Duodenal mucosa (tissue), 2 donors: ENCODE measurements at regions not wholly inside any gene's neighbourhood (a gene's known extent, or its start where the extent isn't known, plus 50 kb on each side); places are given as distances from the start of the nearest gene placed in this dataset.

ENCODE experiments used
- H3K27ac ChIP-seq: one replicate; pipeline ENCODE4 v1.7.0; 2013; ENCODE audit warnings: low read depth, low read length
- H3K27me3 ChIP-seq, 2 donors: one replicate each; pipeline ENCODE4 v1.7.0; 2013; ENCODE audit warnings: low read length in 2 of 2, control low read depth in 1 of 2; ENCODE audit not compliant: insufficient read depth in 2 of 2, control insufficient read depth in 1 of 2
- H3K36me3 ChIP-seq, 2 donors: one replicate each; pipeline ENCODE4 v1.7.0; 2013; ENCODE audit warnings: low read length in 2 of 2, control low read depth in 1 of 2; ENCODE audit not compliant: insufficient read depth in 2 of 2, control insufficient read depth in 1 of 2
- H3K4me1 ChIP-seq, 2 donors: one replicate each; pipeline ENCODE4 v1.7.0; 2013; ENCODE audit warnings: low read length in 2 of 2, control low read depth in 1 of 2; ENCODE audit not compliant: insufficient read depth in 2 of 2, control insufficient read depth in 1 of 2
- H3K4me3 ChIP-seq, 2 donors: one replicate each; pipeline ENCODE4 v1.7.0; 2013; ENCODE audit warnings: low read length in 2 of 2, low read depth in 1 of 2
- H3K9ac ChIP-seq, 2 donors: one replicate each; pipeline ENCODE4 v1.7.0; 2013; ENCODE audit warnings: low read length in 2 of 2, low read depth in 1 of 2
- H3K9me3 ChIP-seq, 2 donors: one replicate each; pipeline ENCODE4 v1.7.0; 2013; ENCODE audit warnings: low read length in 2 of 2, control low read depth in 1 of 2; ENCODE audit not compliant: control insufficient read depth in 1 of 2

DNA sequence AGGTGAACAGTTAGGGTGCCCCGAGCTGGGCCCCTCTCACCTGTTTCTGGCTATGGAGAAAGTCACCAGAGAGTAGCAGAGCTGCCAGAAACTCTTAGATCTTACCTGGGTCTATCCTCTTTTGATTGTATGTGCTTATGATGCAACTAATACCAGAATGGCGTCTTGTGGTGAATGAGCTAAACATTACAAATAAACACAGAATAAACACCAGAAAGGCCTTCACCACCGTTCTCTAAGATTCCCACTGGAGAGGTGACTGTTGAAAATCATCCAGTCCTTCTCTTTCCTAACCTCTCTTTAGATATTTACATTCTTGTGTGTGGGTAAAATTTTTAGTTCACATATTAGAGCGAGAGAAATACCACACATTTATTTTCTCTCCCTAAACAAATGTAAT is 241.7 kb upstream of the GAS1 start:
- H3K27me3 ChIP-seq: peaks cover 2 to 4% of the 10 kb centered on the region in 2 donors
- H3K27ac ChIP-seq: no peak overlapping the region
- H3K36me3 ChIP-seq: no peaks in the 10 kb centered on the region
- no peak overlapping the region for H3K9ac ChIP-seq
- H3K4me3 ChIP-seq: no peak overlapping the region
- H3K4me1 ChIP-seq: no peaks in the 10 kb centered on the region
- no peaks in the 10 kb centered on the region for H3K9me3 ChIP-seq

DNA sequence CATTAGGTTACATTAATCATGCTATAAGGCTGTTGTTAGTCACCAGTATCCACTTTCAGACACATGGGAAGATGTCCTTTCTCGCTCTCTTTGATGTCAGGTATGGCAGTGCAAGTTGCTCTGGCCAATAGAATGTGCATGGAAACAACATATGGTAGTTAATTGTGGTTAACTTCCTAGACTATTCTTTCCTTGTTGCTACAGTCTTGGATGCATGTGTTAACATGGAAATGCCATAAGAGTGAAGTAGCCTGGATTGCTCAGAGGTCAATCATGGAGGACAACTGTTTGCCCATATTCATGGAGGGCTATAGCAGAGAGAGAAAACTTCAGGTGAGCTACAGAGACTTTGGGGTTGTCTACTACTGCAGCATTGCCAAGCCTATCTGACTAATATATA is 245.8 kb upstream of the GAS1 start:
- Histone ChIP-seq H3K4me1 (no peaks in the 10 kb centered on the region), H3K36me3 (no peaks in the 10 kb centered on the region), H3K9ac (no peak overlapping the region), H3K9me3 (no peaks in the 10 kb centered on the region), H3K27ac (no peak overlapping the region), H3K27me3 (peaks cover 0 to 4% of the 10 kb centered on the region in 2 donors), H3K4me3 (no peak overlapping the region)

DNA sequence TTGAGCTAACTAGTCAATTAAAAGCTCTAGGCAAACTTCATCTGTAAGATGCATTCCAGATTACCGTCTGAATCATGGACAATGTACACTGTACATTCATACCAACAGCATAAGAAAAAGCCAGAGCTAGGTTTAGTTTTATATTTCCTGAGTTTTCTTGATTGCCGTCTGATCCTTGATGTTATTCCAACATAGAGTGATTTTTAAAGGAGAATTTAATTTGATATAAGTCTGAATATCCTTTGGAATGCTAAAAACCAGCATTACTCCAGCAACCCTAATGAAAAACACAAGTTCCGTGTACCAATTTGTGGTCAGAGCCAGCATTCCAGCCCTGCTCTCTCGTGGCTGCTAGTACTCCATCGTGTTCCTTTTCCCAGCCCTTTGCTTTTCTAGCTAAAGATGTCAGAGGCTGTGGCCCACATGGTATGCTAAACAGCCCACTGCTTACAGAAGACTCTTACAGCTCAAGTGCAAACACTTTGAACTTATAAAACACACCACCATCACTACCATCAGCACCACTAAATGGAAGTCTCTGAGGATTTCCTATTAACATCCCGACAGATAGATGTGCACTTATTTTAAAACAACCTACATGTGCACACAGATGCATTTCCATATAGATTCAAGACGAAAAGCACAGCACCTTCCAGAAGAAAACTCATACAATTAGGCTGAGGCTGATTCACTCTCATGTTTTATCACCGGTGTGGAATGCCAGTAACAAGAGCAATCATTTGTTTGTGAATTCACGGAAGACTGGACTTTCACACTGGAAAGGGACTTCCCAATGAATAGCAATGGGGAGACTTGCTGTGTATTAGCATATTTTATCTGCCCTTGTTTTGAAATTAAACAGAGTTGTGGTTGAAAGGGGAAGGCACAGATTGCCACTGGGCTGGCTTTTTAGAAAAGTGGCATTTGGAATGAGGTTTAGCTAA is 246.9 kb upstream of the GAS1 start:
- H3K9ac ChIP-seq: no peak overlapping the region
- H3K36me3 ChIP-seq: no peaks in the 10 kb centered on the region
- peaks cover 0 to 4% of the 10 kb centered on the region in 2 donors for H3K27me3 ChIP-seq
- no peaks in the 10 kb centered on the region for H3K9me3 ChIP-seq
- no peak overlapping the region for H3K27ac ChIP-seq
- no peak overlapping the region for H3K4me3 ChIP-seq
- no peaks in the 10 kb centered on the region for H3K4me1 ChIP-seq

DNA sequence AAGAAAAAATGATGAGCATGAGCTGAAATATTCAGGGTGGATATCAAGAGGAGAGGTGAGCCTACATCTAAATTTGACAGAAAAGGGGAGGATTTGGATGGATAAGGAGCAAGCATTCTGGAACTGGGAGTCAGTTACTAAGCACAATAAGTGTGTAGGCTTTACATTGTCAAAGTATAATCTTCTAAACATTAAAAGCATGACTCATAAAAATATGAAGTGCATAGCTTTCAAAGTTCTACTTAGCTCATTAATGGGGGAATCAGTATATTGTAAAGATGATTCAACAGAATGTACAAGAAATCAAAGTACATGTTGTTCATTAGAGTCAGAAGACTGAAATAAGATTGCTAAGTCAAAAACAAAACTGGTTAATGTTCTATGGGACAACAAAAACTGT is 248.0 kb upstream of the GAS1 start:
- no peaks in the 10 kb centered on the region for H3K9me3 ChIP-seq
- H3K27me3 ChIP-seq: peaks cover 0 to 4% of the 10 kb centered on the region in 2 donors
- H3K9ac ChIP-seq: no peak overlapping the region
- no peaks in the 10 kb centered on the region for H3K4me1 ChIP-seq
- H3K36me3 ChIP-seq: no peaks in the 10 kb centered on the region
- H3K4me3 ChIP-seq: no peak overlapping the region
- H3K27ac ChIP-seq: no peak overlapping the region

DNA sequence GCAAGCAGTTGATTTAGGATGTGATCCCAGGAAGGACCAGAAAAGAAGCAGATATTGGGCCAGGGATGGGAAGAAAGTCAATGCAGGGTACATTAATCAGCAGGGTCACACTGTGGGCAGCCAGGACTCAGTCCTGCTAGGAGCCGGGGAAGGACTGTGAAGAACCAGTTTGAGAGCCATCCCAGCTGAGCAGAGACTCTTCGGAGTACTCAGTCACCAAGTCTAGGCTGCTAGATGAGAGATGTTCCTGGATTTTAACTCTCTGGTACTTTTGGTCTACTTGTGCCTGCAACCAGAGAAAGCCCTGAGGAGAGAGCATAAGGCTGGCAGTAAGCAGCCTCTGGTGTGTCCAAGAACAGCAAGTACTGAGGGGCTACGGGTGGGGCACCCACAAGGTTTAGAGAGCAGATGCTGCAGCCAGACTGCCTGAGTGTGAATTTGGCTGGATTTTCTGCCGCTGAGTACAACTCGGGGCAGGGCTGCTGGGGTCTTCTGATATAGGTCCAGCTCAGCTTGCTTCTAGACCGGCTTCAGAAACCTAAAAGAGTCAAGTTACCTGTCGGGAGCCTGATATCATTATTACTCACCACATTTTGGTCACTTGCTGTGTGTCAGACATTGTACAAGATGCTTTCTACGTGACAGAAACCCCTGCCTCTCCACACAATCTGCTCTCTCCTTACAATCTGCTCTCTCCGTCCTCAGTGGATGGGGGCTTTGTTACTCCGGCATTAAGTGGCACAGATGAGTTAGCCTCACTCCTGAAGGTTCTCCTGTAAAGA is 250.2 kb upstream of the GAS1 start:
- Histone ChIP-seq H3K9me3 (no peaks in the 10 kb centered on the region), H3K9ac (no peak overlapping the region), H3K36me3 (no peaks in the 10 kb centered on the region), H3K27me3 (peaks cover 0 to 4% of the 10 kb centered on the region in 2 donors), H3K4me3 (no peak overlapping the region), H3K27ac (no peak overlapping the region), H3K4me1 (no peaks in the 10 kb centered on the region)

DNA sequence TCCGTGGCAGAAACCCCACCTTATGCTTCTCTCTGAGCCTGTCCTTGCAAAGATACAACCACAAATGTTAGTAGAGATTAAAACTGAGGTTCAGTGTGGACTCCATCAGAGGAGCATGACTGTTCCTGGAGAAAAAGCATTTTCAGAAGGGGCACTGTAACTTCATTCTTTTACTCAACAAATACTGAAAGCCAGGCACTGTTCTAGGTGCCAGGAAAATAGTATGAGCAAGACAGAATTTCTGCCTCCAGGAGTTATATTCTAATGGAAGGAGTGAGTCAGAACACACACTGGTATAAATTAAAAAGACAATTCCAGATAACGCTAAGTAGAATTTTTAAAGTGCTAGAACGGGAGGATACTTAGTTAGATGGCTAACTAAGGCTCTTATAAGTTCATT is 251.4 kb upstream of the GAS1 start:
- H3K9ac ChIP-seq: no peak overlapping the region
- no peaks in the 10 kb centered on the region for H3K4me1 ChIP-seq
- no peaks in the 10 kb centered on the region for H3K9me3 ChIP-seq
- H3K27me3 ChIP-seq: no peaks in the 10 kb centered on the region
- no peak overlapping the region for H3K27ac ChIP-seq
- H3K4me3 ChIP-seq: no peak overlapping the region
- H3K36me3 ChIP-seq: no peaks in the 10 kb centered on the region

DNA sequence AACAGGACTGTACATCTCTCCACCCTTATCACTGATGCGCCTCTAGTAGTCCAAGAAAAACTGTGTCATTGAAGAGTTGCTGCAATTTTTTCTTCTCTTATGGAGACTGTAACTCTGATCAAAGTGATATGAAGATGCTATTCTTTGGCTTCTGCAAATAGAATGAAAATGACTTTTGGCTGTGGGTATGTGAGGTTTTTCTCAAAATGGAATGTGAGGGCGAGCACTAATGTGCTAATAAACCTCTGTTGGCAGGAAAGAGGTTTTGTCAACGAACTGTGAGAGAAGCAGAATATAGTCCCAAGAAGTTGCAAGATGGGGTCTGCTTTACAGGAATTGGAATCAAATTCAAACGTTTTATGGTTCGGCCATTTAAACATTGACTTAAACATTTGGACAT is 252.0 kb upstream of the GAS1 start:
- no peaks in the 10 kb centered on the region for H3K4me1 ChIP-seq
- no peak overlapping the region for H3K27ac ChIP-seq
- no peaks in the 10 kb centered on the region for H3K27me3 ChIP-seq
- H3K9ac ChIP-seq: no peak overlapping the region
- no peaks in the 10 kb centered on the region for H3K36me3 ChIP-seq
- no peak overlapping the region for H3K4me3 ChIP-seq
- no peaks in the 10 kb centered on the region for H3K9me3 ChIP-seq

DNA sequence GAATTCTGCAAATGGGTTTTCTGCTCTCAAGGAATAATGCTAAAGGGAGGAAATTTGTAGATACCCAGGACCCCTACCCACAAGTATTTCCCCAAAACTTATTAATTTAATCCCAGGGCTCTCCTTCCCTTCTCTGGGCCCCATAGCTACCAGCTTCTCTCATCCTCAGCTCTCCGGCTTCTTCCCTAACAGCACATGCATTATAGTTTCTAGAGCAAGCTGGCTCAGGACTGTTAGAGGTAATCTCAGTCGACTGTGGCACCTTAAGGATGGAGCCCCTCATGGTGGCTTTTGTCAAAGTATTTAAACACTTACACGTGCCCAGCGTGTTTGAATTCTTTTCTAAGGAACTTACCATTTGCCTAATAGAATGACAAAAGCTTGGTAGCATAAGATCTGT is 252.5 kb upstream of the GAS1 start:
- H3K27me3 ChIP-seq: no peaks in the 10 kb centered on the region
- H3K4me3 ChIP-seq: no peak overlapping the region
- H3K9me3 ChIP-seq: no peaks in the 10 kb centered on the region
- H3K27ac ChIP-seq: no peak overlapping the region
- no peaks in the 10 kb centered on the region for H3K4me1 ChIP-seq
- H3K36me3 ChIP-seq: no peaks in the 10 kb centered on the region
- no peak overlapping the region for H3K9ac ChIP-seq

DNA sequence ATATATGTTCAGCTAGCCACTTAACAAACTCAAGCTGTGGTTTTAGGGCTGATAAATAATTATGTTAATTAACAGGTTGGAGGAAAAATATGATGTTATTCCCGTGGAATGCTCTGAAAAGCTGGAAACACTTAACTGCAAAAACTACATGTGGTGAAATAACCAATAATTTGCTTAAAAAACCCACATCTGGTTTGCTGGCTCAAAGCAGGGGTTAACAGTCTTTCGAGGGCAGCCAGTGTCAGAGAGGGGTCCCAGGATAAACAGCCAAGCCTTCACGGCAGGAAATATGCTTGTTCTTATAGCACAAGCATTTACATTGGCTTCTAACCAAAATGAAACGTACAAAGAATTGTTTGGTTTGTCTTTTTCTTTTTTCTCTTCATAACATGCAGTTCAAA is 254.0 kb upstream of the GAS1 start:
- Histone ChIP-seq H3K9me3 (no peaks in the 10 kb centered on the region), H3K4me1 (no peaks in the 10 kb centered on the region), H3K27me3 (no peaks in the 10 kb centered on the region), H3K4me3 (no peak overlapping the region), H3K9ac (no peak overlapping the region), H3K36me3 (no peaks in the 10 kb centered on the region), H3K27ac (no peak overlapping the region)

DNA sequence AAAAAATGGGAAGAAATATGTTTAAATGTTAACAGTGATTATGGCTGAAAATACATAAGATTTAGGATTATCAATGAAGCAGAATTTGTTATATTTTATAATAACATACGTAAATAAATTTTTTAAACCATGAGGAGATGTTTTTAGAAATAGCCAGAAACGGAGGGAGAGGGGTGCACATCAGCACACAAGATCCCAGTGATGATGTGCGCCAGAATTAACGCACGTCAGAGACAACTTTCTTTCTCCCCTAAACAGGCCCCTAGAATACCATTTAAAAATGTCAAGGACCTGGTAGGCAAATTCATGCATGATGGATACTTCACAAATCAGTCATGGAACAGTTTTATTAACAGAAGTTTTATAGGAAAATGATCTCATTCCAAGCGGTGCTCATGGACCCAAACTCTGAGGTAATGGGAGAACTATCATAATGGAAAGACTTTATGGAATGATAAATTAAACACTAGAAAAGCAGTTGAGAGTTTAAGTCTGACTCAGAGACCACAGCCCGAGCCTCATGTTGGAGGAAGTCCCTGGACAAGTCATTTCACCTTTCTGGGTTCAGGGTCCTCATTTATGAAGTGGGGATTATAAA is 258.9 kb upstream of the GAS1 start:
- Histone ChIP-seq H3K4me1 (no peaks in the 10 kb centered on the region), H3K27ac (no peak overlapping the region)

More for the DNA sequence above, 258.9 kb upstream of the GAS1 start:
- H3K4me3 ChIP-seq: no peak overlapping the region
- no peaks in the 10 kb centered on the region for H3K36me3 ChIP-seq
- H3K27me3 ChIP-seq: no peaks in the 10 kb centered on the region
- H3K9ac ChIP-seq: no peak overlapping the region
- no peaks in the 10 kb centered on the region for H3K9me3 ChIP-seq
